B cell (primary cell): ENCODE measurements at regions not wholly inside any gene's neighbourhood (a gene's known extent, or its start where the extent isn't known, plus 50 kb on each side); places are given as distances from the start of the nearest gene placed in this dataset.

Experiments used
- CTCF ChIP-seq: fragments of 200-600 bp; IDR thresholded peaks from one replicate; pipeline ENCODE4 v1.8.0; 2022; ENCODE audit warnings: antibody characterized with exemption, mild to moderate bottlenecking
- EZH2 ChIP-seq: IDR thresholded peaks from 2 replicates; pipeline ENCODE4 v1.6.1; 2012; ENCODE audit warnings: borderline replicate concordance, low read depth, mild to moderate bottlenecking, moderate library complexity, low read length; ENCODE audit not compliant: insufficient read depth, poor library complexity, severe bottlenecking

DNA sequence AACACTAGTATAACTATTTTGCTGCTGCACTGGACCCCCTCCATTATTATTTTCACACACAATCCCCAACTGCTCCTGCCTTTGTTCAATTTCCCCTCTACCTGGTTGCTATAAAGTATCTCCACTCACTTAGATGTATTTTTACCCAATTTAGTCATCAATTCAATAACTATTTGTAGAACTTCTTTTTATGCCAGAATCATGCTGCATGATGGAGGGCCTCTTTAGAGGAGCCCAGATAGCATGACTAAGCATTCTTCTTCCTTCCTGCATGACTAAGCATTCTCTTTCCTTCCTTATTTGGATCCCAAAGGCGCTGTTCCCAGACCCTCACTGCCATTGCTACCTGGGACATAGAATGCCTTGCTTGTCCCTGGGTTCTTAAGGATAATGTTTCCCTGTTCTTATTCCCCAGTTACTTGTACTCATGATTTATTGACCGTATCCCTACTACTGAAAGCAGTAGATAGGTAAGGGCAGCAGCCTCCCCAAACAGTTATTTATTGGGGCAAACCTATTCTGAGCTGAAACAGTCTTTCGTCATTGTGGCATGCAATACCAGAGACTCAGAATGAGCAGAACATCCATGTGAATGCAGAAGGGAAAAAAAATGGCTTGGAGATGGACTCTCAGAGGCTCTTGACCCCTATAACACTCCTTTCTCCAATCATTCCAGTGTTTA is 89.3 kb upstream of the AKT3 start:
- no peak for TF ChIP-seq CTCF
- TF ChIP-seq EZH2 = no peak
